Upper lobe of left lung (tissue), 4 donors: ENCODE measurements at regions not wholly inside any gene's neighbourhood (a gene's known extent, or its start where the extent isn't known, plus 50 kb on each side); places are given as distances from the start of the nearest gene placed in this dataset.

Experiments used
- CTCF ChIP-seq, 6 experiments: fragments of 450-650 bp in 4 of 6; fragments of 200-600 bp in 2 of 6; sonication (generic) in 2 of 6; IDR thresholded peaks; one replicate each; pipeline ENCODE4 v1.5.1; 2016 to 2019; ENCODE audit warnings: antibody characterized with exemption in 6 of 6
- POLR2A ChIP-seq, 4 donors: fragments of 450-650 bp; IDR thresholded peaks; one replicate each; pipeline ENCODE4 v1.5.1; 2016 to 2017; ENCODE audit warnings: antibody characterized with exemption in 4 of 4, mild to moderate bottlenecking in 2 of 4
- POLR2AphosphoS5 ChIP-seq, 2 donors: sonication (generic); formaldehyde crosslinking; IDR thresholded peaks; one replicate each; pipeline ENCODE4 v1.5.1; 2017; ENCODE audit warnings: antibody characterized with exemption in 2 of 2

GRCh38 chr13:31967155-31967554 is 64.4 kb upstream of the FRY start:
- TF ChIP-seq CTCF (IDR thresholded peaks at IDR 0.05) (no peak), POLR2AphosphoS5 (IDR thresholded peaks at IDR 0.05) (no peak), POLR2A (IDR thresholded peaks at IDR 0.05) (no peak)
